ENCODE measurements at regions not wholly inside any gene's neighbourhood (a gene's known extent, or its start where the extent isn't known, plus 50 kb on each side); places are given as distances from the start of the nearest gene placed in this dataset.

- TF ChIP-seq, protein P1, sequence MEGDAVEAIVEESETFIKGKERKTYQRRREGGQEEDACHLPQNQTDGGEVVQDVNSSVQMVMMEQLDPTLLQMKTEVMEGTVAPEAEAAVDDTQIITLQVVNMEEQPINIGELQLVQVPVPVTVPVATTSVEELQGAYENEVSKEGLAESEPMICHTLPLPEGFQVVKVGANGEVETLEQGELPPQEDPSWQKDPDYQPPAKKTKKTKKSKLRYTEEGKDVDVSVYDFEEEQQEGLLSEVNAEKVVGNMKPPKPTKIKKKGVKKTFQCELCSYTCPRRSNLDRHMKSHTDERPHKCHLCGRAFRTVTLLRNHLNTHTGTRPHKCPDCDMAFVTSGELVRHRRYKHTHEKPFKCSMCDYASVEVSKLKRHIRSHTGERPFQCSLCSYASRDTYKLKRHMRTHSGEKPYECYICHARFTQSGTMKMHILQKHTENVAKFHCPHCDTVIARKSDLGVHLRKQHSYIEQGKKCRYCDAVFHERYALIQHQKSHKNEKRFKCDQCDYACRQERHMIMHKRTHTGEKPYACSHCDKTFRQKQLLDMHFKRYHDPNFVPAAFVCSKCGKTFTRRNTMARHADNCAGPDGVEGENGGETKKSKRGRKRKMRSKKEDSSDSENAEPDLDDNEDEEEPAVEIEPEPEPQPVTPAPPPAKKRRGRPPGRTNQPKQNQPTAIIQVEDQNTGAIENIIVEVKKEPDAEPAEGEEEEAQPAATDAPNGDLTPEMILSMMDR (IDR thresholded peaks at IDR 0.05; ENCODE audit: low read length): no peak
- TF ChIP-seq EZH2 (IDR thresholded peaks at IDR 0.05; ENCODE audit: borderline replicate concordance, low read length): no peak
These were observed 261.5 kb upstream of the SORCS1 start for GRCh38 chr10:107425931-107426553.

All from OCI-LY1 (cell line).